ENCODE measurements at regions not wholly inside any gene's neighbourhood (a gene's known extent, or its start where the extent isn't known, plus 50 kb on each side); places are given as distances from the start of the nearest gene placed in this dataset.
"Not testable (repeated sequence)": the region's sequence is repeated elsewhere in the genome, so short reads cannot be mapped to it uniquely, and the experiment has no call there.

GRCh38 chr12:8390001-8390777 lies 65.6 kb upstream of the CLEC6A start:
- peak; percentile 57 for DNase-seq (ENCODE audit: low spot score)

GRCh38 chr12:8396225-8397071 lies 59.3 kb upstream of the CLEC6A start:
- peak; percentile 49 for DNase-seq (ENCODE audit: low spot score)

- DNase-seq (ENCODE audit: low spot score): not testable (repeated sequence)
Observed at GRCh38 chr12:8397378-8397777, 58.4 kb upstream of the CLEC6A start.

- DNase-seq (ENCODE audit: low spot score): not testable (repeated sequence)
Observed at GRCh38 chr12:8399496-8400034, 56.2 kb upstream of the CLEC6A start.

GRCh38 chr12:8403834-8404233 lies 51.9 kb upstream of the CLEC6A start:
- not testable (repeated sequence) for DNase-seq (ENCODE audit: low spot score)

- DNase-seq (ENCODE audit: low spot score): not testable (repeated sequence)
Observed at GRCh38 chr12:8404341-8404740, 51.4 kb upstream of the CLEC6A start.

Measured in CD4-positive, alpha-beta T cell treated with Interleukin-6 at 100 ng/mL for 8 hours (primary cell).